PC-9 (cell line): ENCODE measurements at regions not wholly inside any gene's neighbourhood (a gene's known extent, or its start where the extent isn't known, plus 50 kb on each side); places are given as distances from the start of the nearest gene placed in this dataset.
"Not testable (repeated sequence)": the region's sequence is repeated elsewhere in the genome, so short reads cannot be mapped to it uniquely, and the experiment has no call there.

Source experiments
- CTCF ChIP-seq: fragments of 200-600 bp; sonication (generic); conservative IDR thresholded peaks from 2 replicates; pipeline ENCODE4 v1.6.1; 2017; ENCODE audit warnings: mixed run types, antibody characterized with exemption, mild to moderate bottlenecking, moderate library complexity
- EZH2 ChIP-seq: fragments of 200-600 bp; sonication (generic); IDR thresholded peaks from 2 replicates; pipeline ENCODE4 v1.8.0; 2017; ENCODE audit warnings: antibody characterized with exemption, low read depth

DNA sequence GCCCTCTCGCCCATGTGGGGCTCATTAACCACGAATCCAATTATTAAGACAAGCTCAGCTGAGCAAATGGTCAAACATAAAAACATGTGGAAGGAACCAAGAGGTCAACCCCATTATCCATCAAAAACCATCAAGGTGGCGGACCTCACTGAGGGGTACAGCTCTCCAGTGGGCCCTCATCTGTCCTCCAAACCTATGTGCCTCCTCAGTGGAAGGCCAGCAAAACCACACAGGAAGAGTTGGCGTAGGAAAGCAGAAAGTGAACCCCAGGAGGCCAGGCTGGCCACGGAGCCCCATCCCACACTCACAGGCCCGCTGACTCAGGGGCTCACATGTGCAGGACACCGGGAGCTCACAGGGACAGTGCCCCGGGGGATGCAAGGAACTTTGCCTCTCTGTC, 66.5 kb upstream of the CLEC6A start:
- not testable (repeated sequence) for TF ChIP-seq CTCF, EZH2
